ENCODE measurements at regions not wholly inside any gene's neighbourhood (a gene's known extent, or its start where the extent isn't known, plus 50 kb on each side); places are given as distances from the start of the nearest gene placed in this dataset.
A peak's percentile ranks its signal among the peaks of the same experiment; 100 is the strongest.

- ChIA-PET POLR2A (ENCODE audit: unreplicated experiment) (no interaction called here), CTCF (no interaction called here)
- peak; percentile 41 for ATAC-seq (ENCODE audit: low read depth)
- no peak overlapping the region for H2BK120ac ChIP-seq (ENCODE audit: low read depth, low read length)
- H2BK15ac ChIP-seq (ENCODE audit: low read depth, low read length), result peak overlapping the region; percentile 85; the same call in 1 of the 3 replicates
- H3K9me3 ChIP-seq (ENCODE audit: control insufficient read depth, insufficient read depth, low read length), result no peaks in the 10 kb centered on the region
- no peak overlapping the region for H2AFZ ChIP-seq (replicated peaks; ENCODE audit: low read length, poor library complexity)
- peak; percentile 49 for DNase-seq
- no peaks in the 10 kb centered on the region for H3K36me3 ChIP-seq (ENCODE audit: control insufficient read depth, insufficient read depth, low read length)
- H3K27ac ChIP-seq (ENCODE audit: insufficient read depth, low read length), result no peak overlapping the region
- H3K27me3 ChIP-seq (ENCODE audit: control insufficient read depth, insufficient read depth, low read length), result no peaks in the 10 kb centered on the region
- peaks cover 3% of the 10 kb centered on the region for H3K9me1 ChIP-seq (ENCODE audit: insufficient read depth, low read length)
- dilution Hi-C loops (cut with HindIII; ENCODE audit: low sequenced_read_pairs, unreplicated experiment), result no loop called here
- TF ChIP-seq CEBPB (IDR thresholded peaks at IDR 0.05; ENCODE audit: low read depth, low read length) (peak; percentile 12; the same call in 1 of the 2 replicates), SMC3 (IDR thresholded peaks at IDR 0.05; ENCODE audit: low read depth, low read length) (no peak), MAFK (IDR thresholded peaks at IDR 0.05; ENCODE audit: low read depth, low read length) (no peak)
- H4K91ac ChIP-seq (ENCODE audit: insufficient read depth, low read depth, low read length), result peak overlapping the region; percentile 57; the same call in 1 of the 2 replicates
- peak overlapping the region; percentile 24; the same call in 1 of the 2 replicates for H3K4ac ChIP-seq (ENCODE audit: low read depth, low read length)
- WGBS, 2 experiments (ENCODE audit: extremely low coverage in 2 of 2, insufficient read length in 1 of 2), result 100% methylated on average over 2 of the region's 7 CpGs; no CpG with 5 or more reads in 1 of the 2 experiments
- 0 out of 2 replicates have a peak overlapping the region, but pooled peaks have one; percentile 65 for H3K23ac ChIP-seq (ENCODE audit: low read depth, low read length)
- peak overlapping the region; percentile 67 to 70; a peak in 2 of 4 replicates for H4K8ac ChIP-seq (ENCODE audit: low read depth in 2 of 2, low read length in 2 of 2)
- H3K18ac ChIP-seq (ENCODE audit: low read depth, low read length), result peak overlapping the region; percentile 90; the same call in 1 of the 2 replicates
- no TSS peak for BruUV-seq (replicated peaks)
- peak overlapping the region; percentile 70; the same call in 1 of the 2 replicates for H4K5ac ChIP-seq (ENCODE audit: low read depth, low read length)
- intact Hi-C loops (cut with micrococcal nuclease), result no loop called here
- no peak overlapping the region for H3K4me3 ChIP-seq (ENCODE audit: insufficient read depth, low read depth, low read length)
- H3K56ac ChIP-seq (ENCODE audit: extremely low read depth, insufficient read depth, low read length), result no peak overlapping the region
- no peak overlapping the region for H2BK20ac ChIP-seq (ENCODE audit: low read depth, low read length)
- H4K20me1 ChIP-seq (ENCODE audit: insufficient read depth, low read length), result no peaks in the 10 kb centered on the region
- H3K9ac ChIP-seq (ENCODE audit: low read depth, low read length), result no peak overlapping the region
- peak overlapping the region; percentile 19; the same call in 1 of the 2 replicates for H3K14ac ChIP-seq (replicated peaks; ENCODE audit: low read depth, low read length)
- H3K4me1 ChIP-seq (ENCODE audit: control insufficient read depth, insufficient read depth, low read length), result peaks cover 7% of the 10 kb centered on the region; the same call in 1 of the 2 replicates
- in situ Hi-C loops (cut with MboI; ENCODE audit: low sequenced_read_pairs), result no loop called here
- peak overlapping the region; percentile 85 for H2BK5ac ChIP-seq (ENCODE audit: low read depth, low read length, poor library complexity, severe bottlenecking)
- H2AK5ac ChIP-seq (ENCODE audit: low read depth, low read length), result peak overlapping the region; percentile 57; the same call in 1 of the 2 replicates
- H2AK9ac ChIP-seq (replicated peaks; ENCODE audit: low read depth, low read length, poor library complexity), result no peak overlapping the region
- H3K79me1 ChIP-seq (ENCODE audit: low read depth in 1 of 2, low read length in 2 of 2), result no peaks in the 10 kb centered on the region
- H3K4me2 ChIP-seq (ENCODE audit: low read depth, low read length), result no peak overlapping the region
Measured at GRCh38 chr7:94069162-94069739, 65.1 kb upstream of the BET1 start.

Measured in IMR-90 (cell line).